HS-5 (cell line): ENCODE measurements at regions not wholly inside any gene's neighbourhood (a gene's known extent, or its start where the extent isn't known, plus 50 kb on each side); places are given as distances from the start of the nearest gene placed in this dataset.
A peak's percentile ranks its signal among the peaks of the same experiment; 100 is the strongest.

ENCODE experiments used
- DNase-seq: peaks from one replicate; pipeline ENCODE4 v3.0.0-alpha.2; 2012; ENCODE audit warnings: low read depth

DNA sequence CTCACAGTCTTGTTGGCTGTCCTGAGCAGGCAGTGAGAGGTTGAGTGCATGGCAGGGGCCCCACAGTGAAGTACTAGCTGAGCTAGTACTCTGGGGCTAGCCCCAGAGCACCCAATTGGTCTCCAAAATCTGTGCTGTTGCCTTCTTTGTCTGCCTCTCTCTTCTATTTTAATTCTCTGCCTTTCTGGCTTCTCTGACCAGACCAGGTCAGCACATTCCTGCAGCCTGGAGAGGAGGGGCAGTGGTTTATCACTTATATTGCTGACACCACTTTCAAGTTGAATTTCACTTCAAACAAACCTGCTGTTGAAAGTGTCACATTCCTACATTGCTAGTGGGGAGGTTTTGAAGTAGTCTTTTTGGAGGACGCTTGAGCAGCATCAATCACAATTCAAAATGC lies 628.7 kb downstream of the PTPRU start:
- DNase-seq, result no peak

DNA sequence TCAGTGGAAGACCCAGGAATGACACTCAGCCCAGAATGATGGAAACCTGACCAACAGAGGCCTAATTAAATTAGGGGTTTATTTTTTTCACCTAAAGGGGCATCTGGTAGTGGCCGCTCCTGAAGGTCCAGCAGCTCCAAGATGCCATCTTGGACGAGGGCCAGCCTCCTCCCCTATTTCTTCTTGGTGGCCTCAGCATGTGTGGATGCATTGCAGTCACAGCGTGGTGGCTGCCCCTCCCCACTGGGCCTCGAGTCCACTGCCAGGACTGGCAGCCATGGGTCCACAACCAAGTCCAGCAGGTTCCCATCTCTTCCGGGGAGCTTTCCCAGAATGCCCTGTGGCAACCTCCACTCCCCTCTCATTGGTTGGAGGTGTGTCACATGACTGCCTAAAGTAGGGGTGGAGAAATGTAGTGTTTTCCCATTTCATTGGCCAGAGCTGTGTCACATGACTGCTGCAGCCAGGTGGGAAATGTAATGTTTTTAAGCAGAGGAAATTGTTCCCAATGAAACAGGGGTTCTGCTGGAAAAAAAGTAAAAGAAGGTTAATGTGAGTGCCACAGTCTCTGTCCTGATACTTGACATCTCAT lies 628.2 kb downstream of the PTPRU start:
- no peak for DNase-seq

DNA sequence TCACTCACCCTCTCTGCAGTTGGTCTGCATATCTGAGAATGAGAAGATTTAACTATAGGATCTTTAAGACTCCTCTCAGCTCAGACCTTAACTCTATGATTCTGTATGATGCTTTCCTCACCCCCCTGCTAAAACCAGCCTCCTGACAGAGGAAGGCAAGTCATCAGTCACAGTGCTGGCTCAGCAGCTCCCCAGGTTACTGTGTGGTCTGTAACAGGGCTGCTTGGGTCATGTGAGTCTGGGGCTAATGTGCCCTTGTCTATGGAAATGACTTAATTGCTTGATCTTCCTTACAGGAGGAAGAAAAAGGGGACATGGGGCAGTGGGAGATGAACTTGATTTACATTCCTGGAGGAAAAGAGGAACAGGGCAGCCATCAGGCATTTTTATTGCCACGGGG lies 625.6 kb downstream of the PTPRU start:
- DNase-seq, result no peak

- DNase-seq, result no peak
Observed at GRCh38 chr1:29861446-29861845, 625.1 kb downstream of the PTPRU start.

- DNase-seq, result no peak
Observed at GRCh38 chr1:29860681-29861080, 624.4 kb downstream of the PTPRU start.

DNA sequence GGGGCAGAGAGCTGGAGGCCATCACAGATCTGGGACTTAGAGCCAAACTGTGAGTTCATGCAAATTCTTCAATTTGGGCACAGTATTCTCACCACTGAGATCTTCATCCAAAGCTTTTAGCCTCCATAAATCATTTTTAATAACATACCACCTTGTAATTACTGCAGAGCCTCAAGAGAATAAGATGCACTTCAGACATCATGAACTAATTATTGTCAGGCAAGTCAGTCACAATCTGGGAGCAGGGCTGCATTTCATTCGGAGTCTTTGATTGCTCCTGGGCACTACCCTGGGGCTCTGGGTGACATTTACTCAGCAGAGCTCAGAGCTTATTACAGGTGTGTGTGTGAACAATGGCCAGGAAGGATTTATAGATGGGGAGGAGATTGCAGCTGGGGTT lies 623.7 kb downstream of the PTPRU start:
- DNase-seq, result no peak

- no peak for DNase-seq
Observed at GRCh38 chr1:29859126-29859525, 622.8 kb downstream of the PTPRU start.

GRCh38 chr1:29858646-29859045 lies 622.3 kb downstream of the PTPRU start:
- no peak for DNase-seq

DNA sequence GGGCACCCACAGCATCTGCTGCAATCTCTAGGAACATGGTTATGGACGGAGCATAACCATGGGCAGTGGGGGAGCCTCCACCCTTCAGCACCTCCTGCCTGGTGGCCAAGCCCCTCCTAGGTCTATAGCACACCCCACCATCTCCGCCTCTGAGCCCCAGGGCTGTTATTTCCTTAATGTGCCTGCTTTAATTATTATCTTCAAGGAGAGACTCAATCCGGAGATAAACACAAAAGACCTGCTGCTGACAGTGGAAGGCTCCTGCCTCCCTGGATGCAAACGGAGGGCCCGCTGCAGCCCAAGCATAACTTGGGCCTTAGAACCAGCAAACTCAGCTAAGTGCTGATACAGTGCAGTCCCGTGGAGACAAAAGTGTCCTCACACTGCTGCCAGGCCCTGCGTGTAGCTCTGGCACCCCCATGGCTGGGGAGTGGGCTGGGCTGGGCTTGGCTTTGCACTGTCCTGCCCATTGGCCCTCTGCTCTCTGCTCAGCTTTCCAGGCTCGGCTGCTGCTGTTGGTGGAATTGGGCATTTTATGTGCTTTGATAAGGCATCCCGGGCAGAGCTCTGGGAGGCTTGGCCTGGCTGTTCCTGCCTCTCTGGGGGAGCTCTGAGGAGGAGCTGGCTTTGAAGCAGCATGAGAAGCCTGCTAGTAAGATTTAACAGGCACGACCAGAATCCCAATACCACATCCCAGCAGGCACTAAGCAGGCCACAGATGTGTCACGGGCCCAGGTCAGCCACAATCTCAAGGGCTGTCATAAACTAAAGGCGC lies 620.2 kb downstream of the PTPRU start:
- DNase-seq, result no peak

DNA sequence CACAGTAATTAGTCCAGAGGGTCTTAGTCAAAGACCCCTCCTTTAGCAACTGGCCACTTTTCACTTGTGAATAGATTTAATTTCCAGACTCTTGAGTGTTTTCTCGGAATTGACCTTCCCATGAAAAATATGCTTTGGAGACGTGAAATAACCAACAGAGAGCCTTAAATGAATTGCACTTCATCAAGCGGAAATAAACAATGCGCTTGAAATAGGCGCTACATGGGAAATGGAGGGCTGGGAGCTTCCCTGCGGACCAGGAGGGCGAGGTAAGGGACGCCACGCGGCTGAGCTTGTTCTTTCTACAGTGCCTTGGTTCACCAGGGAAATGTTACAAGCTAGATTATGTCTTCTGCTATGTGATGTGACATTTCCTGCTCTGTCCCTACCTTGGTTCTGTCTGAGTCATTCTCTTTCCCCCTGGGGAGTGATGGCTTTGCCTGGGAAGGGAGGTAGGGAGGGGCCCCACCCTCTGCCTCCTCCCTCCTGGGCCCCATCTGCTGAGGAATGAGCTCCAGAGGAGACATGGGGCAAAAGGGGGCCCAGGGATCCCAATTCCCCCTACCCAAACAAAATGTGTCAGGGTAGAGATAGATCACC lies 619.3 kb downstream of the PTPRU start:
- no peak for DNase-seq

- DNase-seq, result no peak
Observed at GRCh38 chr1:29854700-29855276, 618.5 kb downstream of the PTPRU start.

GRCh38 chr1:29853716-29854330 lies 617.5 kb downstream of the PTPRU start:
- DNase-seq, result no peak

GRCh38 chr1:29852248-29852647 lies 615.9 kb downstream of the PTPRU start:
- DNase-seq, result no peak

DNA sequence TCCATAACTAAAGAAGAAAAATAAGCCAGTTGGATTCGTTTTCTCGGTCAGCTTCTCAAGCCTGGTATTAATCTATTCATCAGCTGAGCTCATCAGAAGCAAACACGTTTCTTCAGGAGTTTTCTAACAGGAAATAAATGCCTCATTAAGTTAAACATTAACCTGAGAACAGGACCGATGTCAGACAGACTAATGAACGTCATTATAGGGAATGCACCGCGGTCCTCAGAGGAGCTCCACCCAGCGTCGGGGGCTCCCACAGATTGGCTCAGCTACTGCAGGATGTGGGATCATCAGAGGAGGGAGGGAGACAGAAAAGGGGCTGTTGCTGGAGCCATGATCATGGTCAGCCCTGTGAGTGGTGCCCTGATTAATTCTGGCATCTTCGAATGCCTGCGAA lies 615.4 kb downstream of the PTPRU start:
- no peak for DNase-seq

DNA sequence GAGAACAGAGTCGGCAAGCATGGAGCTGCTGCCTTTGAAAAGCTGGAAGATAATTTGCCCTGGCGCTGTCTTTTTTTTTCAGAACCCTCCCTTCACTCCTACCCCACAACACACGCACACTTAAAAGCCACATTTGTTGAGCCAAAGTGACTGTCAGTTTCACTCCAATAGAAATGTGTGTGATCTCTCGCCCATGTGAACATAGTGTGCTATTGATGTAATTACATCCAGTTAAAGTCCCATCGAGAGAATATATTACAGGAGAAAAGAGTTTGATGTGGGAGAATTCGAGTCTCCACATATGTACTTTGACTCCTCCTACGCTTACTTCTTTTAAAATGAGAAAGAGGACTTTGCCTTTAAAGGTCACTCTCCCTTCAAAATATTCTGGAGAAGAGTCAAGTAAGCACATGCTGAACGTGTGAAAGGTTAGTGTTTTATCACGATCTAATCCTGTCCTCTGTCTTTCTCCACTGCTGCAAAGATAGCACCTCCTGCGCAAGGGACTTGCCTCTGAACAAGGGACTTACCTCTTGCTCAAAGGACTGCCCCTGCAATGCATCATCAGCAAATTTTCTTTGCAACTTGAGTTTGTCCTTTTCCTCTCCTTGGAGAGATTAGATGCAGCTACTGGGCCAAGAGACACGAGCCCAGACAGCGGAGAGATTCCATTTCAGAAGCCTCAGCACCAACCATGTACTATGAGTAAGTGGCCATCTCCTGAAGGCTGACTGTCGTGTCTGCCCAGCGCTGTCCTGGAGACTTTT lies 613.9 kb downstream of the PTPRU start:
- DNase-seq, result no peak

- DNase-seq, result peak; percentile 2
Observed at GRCh38 chr1:29849038-29849750, 612.9 kb downstream of the PTPRU start.

GRCh38 chr1:29845910-29846309 lies 609.6 kb downstream of the PTPRU start:
- no peak for DNase-seq

- no peak for DNase-seq
Observed at GRCh38 chr1:29842130-29842529, 605.8 kb downstream of the PTPRU start.

- DNase-seq, result no peak
Observed at GRCh38 chr1:29839726-29840125, 603.4 kb downstream of the PTPRU start.

DNA sequence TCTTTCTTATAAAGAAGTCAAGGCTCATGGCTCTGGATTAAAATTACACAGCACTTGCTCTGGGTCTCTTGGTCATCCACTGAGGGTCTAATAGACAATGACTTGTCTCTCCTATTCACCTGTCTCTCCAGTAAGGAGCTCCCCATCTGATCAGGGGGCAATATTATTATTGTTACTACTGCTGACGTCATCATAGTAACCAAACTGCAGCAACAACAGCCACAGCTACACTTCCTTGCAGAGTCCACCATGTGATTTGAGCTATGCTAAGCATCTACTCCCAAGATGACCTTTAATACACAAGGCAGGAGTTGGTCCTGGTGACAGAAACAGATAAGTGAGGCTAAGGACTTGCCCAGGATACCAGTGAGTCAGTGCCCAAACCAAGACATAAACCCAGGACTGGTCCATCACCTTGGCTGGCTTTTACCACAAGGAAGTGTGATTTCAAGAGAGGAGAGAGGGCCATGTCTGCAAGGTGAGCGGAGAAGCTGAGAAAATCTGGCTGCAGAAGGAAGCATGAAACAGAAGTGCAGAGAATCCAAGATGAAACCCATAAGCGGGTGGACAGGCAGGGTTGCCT lies 602.5 kb downstream of the PTPRU start:
- DNase-seq, result no peak
